ENCODE measurements at regions not wholly inside any gene's neighbourhood (a gene's known extent, or its start where the extent isn't known, plus 50 kb on each side); places are given as distances from the start of the nearest gene placed in this dataset.

DNA sequence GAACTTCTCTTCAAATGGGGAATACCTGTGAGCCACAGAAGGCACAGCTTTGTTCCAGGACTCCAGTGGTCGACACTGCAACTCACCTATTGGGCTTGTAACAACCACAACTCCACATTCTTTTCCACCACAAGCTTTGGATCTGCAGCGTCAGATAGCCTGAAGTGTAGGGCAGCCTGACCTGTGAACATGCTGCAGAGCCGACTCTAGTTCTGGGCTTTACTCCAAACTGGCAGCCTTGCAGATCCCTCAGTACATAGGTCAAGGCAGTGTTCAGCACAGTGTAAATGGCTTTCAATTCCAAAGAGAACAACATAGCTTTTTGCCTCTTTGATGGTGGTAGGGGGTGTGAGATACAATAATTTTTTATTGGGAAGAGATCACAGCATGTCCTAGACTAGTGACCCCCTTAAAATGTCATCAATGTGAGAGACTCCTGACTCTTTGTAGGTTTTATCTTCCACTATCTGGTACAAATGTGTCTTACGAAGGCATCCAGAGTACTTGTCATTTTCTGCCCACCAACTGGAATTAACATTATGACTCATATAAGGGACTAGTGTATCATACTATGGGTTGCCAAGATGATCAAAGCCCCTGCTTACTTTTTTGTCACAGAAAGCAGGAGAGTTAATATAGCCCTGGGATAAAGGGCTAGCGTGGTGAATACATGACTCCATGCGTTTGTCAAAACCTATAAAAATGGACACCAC, 149.8 kb downstream of the COPS8 start:
- TF ChIP-seq, protein P1, sequence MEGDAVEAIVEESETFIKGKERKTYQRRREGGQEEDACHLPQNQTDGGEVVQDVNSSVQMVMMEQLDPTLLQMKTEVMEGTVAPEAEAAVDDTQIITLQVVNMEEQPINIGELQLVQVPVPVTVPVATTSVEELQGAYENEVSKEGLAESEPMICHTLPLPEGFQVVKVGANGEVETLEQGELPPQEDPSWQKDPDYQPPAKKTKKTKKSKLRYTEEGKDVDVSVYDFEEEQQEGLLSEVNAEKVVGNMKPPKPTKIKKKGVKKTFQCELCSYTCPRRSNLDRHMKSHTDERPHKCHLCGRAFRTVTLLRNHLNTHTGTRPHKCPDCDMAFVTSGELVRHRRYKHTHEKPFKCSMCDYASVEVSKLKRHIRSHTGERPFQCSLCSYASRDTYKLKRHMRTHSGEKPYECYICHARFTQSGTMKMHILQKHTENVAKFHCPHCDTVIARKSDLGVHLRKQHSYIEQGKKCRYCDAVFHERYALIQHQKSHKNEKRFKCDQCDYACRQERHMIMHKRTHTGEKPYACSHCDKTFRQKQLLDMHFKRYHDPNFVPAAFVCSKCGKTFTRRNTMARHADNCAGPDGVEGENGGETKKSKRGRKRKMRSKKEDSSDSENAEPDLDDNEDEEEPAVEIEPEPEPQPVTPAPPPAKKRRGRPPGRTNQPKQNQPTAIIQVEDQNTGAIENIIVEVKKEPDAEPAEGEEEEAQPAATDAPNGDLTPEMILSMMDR (IDR thresholded peaks at IDR 0.05): no peak
- TF ChIP-seq EP300 (IDR thresholded peaks at IDR 0.05) (no peak), POLR2A (IDR thresholded peaks at IDR 0.05; ENCODE audit: low read length) (no peak), JUN (IDR thresholded peaks at IDR 0.05) (no peak), ZC3H11A (IDR thresholded peaks at IDR 0.05) (no peak), RFX5 (IDR thresholded peaks at IDR 0.05) (no peak), SMC3 (IDR thresholded peaks at IDR 0.05) (no peak)

Measured in A549 (cell line).